Testis (tissue), 2 donors: ENCODE measurements at regions not wholly inside any gene's neighbourhood (a gene's known extent, or its start where the extent isn't known, plus 50 kb on each side); places are given as distances from the start of the nearest gene placed in this dataset.
"Not testable (repeated sequence)": the region's sequence is repeated elsewhere in the genome, so short reads cannot be mapped to it uniquely, and the experiment has no call there.

Experiments used
- CTCF ChIP-seq, 3 experiments: fragments of 450-650 bp in 2 of 3; fragments of 200-600 bp in 1 of 3; sonication (generic) in 1 of 3; IDR thresholded peaks; one replicate each; pipeline ENCODE4 v1.5.1; 2016 to 2019; ENCODE audit warnings: antibody characterized with exemption in 3 of 3, mild to moderate bottlenecking in 2 of 3, moderate library complexity in 1 of 3
- POLR2A ChIP-seq: fragments of 450-650 bp; IDR thresholded peaks from one replicate; pipeline ENCODE4 v1.6.1; 2017; ENCODE audit warnings: antibody characterized with exemption, mild to moderate bottlenecking, moderate library complexity

GRCh38 chr13:43969919-43970318, 90.2 kb downstream of the LACC1 start:
- TF ChIP-seq CTCF (IDR thresholded peaks at IDR 0.05); POLR2A: not testable (repeated sequence)
